Upper lobe of left lung (tissue), 4 donors: ENCODE measurements at regions not wholly inside any gene's neighbourhood (a gene's known extent, or its start where the extent isn't known, plus 50 kb on each side); places are given as distances from the start of the nearest gene placed in this dataset.

Source experiments
- POLR2AphosphoS5 ChIP-seq, 2 donors: sonication (generic); formaldehyde crosslinking; IDR thresholded peaks; one replicate each; pipeline ENCODE4 v1.5.1; 2017; ENCODE audit warnings: antibody characterized with exemption in 2 of 2
- TF ChIP-seq, protein P1 (sequence below), 6 experiments: fragments of 450-650 bp in 4 of 6; fragments of 200-600 bp in 2 of 6; sonication (generic) in 2 of 6; IDR thresholded peaks; one replicate each; pipeline ENCODE4 v1.5.1; 2016 to 2019; ENCODE audit warnings: antibody characterized with exemption in 6 of 6

DNA sequence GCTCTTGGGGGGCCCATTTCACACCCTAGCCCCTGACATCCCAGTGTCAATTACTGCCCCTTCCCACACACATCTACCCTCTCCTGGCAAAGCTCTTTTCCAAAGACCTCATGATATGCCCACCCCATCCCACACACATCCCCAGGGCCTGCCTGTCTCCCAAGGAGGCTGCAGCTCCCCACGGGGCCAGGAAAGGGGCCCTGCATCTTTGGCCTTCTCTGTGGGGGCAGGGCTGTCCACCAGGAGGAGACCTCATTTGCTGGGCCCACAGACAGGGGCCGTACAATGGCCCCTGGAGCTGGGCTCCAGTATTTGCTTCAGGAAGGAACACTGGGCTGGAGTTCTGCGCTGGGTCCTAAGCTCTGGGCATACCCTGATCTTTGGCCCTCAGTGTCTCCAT is 65.6 kb upstream of the RUNX3 start:
- TF ChIP-seq, protein P1, sequence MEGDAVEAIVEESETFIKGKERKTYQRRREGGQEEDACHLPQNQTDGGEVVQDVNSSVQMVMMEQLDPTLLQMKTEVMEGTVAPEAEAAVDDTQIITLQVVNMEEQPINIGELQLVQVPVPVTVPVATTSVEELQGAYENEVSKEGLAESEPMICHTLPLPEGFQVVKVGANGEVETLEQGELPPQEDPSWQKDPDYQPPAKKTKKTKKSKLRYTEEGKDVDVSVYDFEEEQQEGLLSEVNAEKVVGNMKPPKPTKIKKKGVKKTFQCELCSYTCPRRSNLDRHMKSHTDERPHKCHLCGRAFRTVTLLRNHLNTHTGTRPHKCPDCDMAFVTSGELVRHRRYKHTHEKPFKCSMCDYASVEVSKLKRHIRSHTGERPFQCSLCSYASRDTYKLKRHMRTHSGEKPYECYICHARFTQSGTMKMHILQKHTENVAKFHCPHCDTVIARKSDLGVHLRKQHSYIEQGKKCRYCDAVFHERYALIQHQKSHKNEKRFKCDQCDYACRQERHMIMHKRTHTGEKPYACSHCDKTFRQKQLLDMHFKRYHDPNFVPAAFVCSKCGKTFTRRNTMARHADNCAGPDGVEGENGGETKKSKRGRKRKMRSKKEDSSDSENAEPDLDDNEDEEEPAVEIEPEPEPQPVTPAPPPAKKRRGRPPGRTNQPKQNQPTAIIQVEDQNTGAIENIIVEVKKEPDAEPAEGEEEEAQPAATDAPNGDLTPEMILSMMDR (IDR thresholded peaks at IDR 0.05) = no peak
- TF ChIP-seq POLR2AphosphoS5 (IDR thresholded peaks at IDR 0.05) = no peak
